ENCODE measurements at regions not wholly inside any gene's neighbourhood (a gene's known extent, or its start where the extent isn't known, plus 50 kb on each side); places are given as distances from the start of the nearest gene placed in this dataset.

DNA sequence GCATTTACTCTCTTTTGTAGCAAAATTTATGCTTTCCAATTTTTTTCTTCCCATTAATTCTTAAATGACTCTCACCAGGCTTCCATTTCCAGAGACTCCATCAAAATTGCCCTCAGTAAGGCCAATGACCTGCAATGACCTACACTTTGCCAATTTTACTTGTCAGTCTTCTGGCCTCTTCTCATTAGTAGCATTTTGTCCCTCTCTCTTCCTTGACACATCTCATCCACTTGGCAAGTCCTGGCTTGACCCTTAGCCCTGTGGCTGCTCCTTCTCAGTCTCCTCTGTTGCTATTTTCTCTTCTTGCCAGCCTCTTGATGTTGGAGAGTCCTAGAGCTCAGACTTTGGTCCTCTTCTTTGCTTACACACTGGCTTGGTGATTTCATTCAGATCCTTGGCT, 166.1 kb upstream of the MTPN start:
- H3K9me3 Mint-ChIP-seq, result no peaks in the 10 kb centered on the region
- TF ChIP-seq, protein P1, sequence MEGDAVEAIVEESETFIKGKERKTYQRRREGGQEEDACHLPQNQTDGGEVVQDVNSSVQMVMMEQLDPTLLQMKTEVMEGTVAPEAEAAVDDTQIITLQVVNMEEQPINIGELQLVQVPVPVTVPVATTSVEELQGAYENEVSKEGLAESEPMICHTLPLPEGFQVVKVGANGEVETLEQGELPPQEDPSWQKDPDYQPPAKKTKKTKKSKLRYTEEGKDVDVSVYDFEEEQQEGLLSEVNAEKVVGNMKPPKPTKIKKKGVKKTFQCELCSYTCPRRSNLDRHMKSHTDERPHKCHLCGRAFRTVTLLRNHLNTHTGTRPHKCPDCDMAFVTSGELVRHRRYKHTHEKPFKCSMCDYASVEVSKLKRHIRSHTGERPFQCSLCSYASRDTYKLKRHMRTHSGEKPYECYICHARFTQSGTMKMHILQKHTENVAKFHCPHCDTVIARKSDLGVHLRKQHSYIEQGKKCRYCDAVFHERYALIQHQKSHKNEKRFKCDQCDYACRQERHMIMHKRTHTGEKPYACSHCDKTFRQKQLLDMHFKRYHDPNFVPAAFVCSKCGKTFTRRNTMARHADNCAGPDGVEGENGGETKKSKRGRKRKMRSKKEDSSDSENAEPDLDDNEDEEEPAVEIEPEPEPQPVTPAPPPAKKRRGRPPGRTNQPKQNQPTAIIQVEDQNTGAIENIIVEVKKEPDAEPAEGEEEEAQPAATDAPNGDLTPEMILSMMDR (IDR thresholded peaks at IDR 0.05), result no peak
- H3K27ac Mint-ChIP-seq, result no peak overlapping the region
- no peaks in the 10 kb centered on the region for H3K27me3 Mint-ChIP-seq (ENCODE audit: low read depth, poor library complexity)
- H3K36me3 Mint-ChIP-seq (ENCODE audit: low read depth), result no peaks in the 10 kb centered on the region
- H3K4me1 Mint-ChIP-seq, result peaks cover 22% of the 10 kb centered on the region
- no peak for DNase-seq
- H3K4me3 Mint-ChIP-seq, result no peak overlapping the region

DNA sequence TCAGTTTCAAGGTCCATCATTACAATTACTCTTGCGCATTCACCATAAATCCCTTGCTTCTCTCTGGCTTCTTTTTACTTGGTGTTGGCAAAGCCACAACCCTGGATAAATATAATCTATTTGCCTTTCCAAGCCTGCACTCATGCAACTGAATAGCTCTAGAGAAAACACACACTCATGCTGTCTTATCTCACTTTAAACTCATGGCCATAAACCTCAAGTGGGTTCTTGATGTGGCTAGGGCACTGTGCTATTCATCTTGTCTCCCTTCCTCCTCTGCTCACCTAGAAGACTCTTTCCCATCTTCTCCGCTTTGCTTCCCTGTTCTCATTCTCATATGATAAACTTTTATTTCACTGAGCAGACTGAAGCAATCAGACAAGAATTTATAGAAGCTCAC, 165.4 kb upstream of the MTPN start:
- TF ChIP-seq, protein P1 (IDR thresholded peaks at IDR 0.05), result no peak
- H3K4me1 Mint-ChIP-seq, result peaks cover 22% of the 10 kb centered on the region
- no peak for DNase-seq
- no peaks in the 10 kb centered on the region for H3K36me3 Mint-ChIP-seq (ENCODE audit: low read depth)
- H3K9me3 Mint-ChIP-seq, result no peaks in the 10 kb centered on the region
- H3K27ac Mint-ChIP-seq, result no peak overlapping the region
- H3K4me3 Mint-ChIP-seq, result no peak overlapping the region
- H3K27me3 Mint-ChIP-seq (ENCODE audit: low read depth, poor library complexity), result no peaks in the 10 kb centered on the region

DNA sequence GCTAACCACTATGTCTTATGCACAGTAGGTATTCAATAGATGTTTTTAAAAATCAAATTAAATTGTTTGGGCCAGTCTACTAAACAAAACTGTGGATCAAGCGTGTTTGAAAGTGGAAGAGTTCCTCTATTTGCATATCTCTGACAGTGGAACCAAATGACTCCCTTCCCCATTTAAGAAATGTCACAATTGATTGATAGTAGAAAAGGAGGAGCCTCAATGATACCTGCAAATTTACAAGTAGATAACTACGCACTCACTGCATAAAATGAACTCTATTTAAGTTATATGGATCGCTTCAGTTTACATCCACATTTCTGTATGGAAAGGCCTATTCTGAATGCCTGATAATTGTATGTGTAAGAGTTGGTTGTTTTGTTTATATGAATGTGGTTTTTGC, 163.3 kb upstream of the MTPN start:
- no peaks in the 10 kb centered on the region for H3K9me3 Mint-ChIP-seq
- H3K4me1 Mint-ChIP-seq, result peaks cover 27% of the 10 kb centered on the region

DNA sequence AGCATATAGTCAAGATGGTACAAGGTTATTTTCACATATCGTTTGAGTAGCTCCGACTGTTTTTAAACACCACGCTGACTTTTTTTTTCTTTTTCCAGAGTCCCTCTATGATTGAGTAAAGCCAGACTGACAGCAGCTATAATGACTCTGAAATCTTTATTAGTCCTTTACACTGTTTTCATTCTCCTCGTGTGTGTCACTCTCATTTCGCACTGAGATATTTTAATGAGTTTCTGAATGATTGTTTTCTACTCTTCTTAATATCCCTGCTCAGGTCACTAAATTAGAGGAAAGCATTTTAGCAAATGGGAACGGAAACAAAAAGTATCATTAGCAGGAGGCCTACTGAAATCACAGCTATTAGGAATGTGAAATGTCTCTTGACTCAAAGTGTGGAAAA, 162.3 kb upstream of the MTPN start:
- Mint-ChIP-seq H3K4me3 (no peak overlapping the region), H3K36me3 (ENCODE audit: low read depth) (no peaks in the 10 kb centered on the region), H3K27ac (peak overlapping the region; percentile 24), H3K27me3 (ENCODE audit: low read depth, poor library complexity) (peaks cover 8% of the 10 kb centered on the region), H3K9me3 (no peaks in the 10 kb centered on the region), H3K4me1 (peaks cover 32% of the 10 kb centered on the region)
- TF ChIP-seq, protein P1 (IDR thresholded peaks at IDR 0.05), result no peak
- no peak for DNase-seq

More for the DNA sequence above, 163.3 kb upstream of the MTPN start:
- no peaks in the 10 kb centered on the region for H3K36me3 Mint-ChIP-seq (ENCODE audit: low read depth)
- H3K27ac Mint-ChIP-seq, result no peak overlapping the region
- H3K4me3 Mint-ChIP-seq, result no peak overlapping the region
- H3K27me3 Mint-ChIP-seq (ENCODE audit: low read depth, poor library complexity), result peaks cover 8% of the 10 kb centered on the region
- no peak for DNase-seq
- TF ChIP-seq, protein P1 (IDR thresholded peaks at IDR 0.05), result no peak

DNA sequence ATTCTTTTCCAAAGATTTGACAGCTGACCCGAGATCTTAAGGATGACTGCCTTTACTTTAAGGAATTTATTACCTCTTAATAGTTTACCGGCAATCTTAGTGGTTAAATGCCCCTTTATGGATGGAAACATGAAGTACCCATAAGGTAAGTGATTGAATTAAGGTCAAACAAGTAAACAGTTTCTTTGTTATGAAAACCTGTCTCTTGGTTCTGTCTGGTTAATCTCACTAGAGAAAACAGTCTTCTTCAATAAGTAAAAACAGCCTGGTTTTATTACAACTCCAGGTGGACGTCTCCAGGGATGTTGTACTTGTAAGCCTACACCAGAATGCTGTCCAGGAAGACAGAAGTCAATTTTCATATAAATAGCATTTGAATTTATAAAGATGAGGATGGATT, 161.8 kb upstream of the MTPN start:
- Mint-ChIP-seq H3K27me3 (ENCODE audit: low read depth, poor library complexity) (peaks cover 8% of the 10 kb centered on the region), H3K4me1 (peaks cover 37% of the 10 kb centered on the region), H3K36me3 (ENCODE audit: low read depth) (no peaks in the 10 kb centered on the region), H3K27ac (no peak overlapping the region), H3K4me3 (no peak overlapping the region), H3K9me3 (no peaks in the 10 kb centered on the region)
- no peak for DNase-seq
- TF ChIP-seq, protein P1 (IDR thresholded peaks at IDR 0.05), result no peak

DNA sequence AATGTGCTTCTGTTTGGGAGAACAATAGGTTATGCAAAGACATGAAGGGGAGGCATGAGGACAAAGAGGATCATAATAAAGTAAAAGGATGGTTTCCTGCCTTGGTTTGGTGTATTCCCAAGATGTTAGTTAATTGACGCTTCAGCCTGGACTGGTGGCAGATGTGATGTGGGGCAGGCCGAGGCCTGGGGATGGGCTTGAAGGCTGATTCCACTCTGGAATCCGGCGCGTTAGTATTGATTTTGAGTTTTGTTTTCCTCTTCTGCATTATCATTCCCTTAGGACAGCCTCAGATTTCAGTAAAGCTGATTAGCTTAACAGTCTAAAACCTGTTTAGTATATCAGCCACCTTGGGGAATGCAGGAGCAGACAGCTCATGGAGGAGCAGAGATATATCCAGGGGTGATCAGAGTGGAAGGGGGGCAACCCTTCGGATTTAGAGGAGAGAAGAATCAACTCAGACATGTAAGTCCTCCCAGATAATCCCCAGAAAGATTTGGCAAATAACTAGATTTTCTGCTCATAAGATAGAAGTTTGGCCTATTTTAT, 159.8 kb upstream of the MTPN start:
- Mint-ChIP-seq H3K9me3 (no peaks in the 10 kb centered on the region), H3K36me3 (ENCODE audit: low read depth) (no peaks in the 10 kb centered on the region), H3K27me3 (ENCODE audit: low read depth, poor library complexity) (peaks cover 8% of the 10 kb centered on the region), H3K4me3 (no peak overlapping the region), H3K27ac (no peak overlapping the region), H3K4me1 (peaks cover 46% of the 10 kb centered on the region)
- DNase-seq, result no peak
- TF ChIP-seq, protein P1 (IDR thresholded peaks at IDR 0.05), result no peak
